Panc1 (cell line): ENCODE measurements at regions not wholly inside any gene's neighbourhood (a gene's known extent, or its start where the extent isn't known, plus 50 kb on each side); places are given as distances from the start of the nearest gene placed in this dataset.

Experiments used
- ATAC-seq: fragments of 200-7000 bp; cut with Tn5 transposase; 2 replicates; pipeline ENCODE4 v1.9.1; 2020; ENCODE audit warnings: mild to moderate bottlenecking, moderate library complexity
- BruUV-seq: library from RNA; stranded (reverse); fragments of 400-500 nt; replicated peaks from 2 replicates; lab custom pipeline; 2021; lab: Mats Ljungman, UMichigan
- CTCF ChIA-PET: fragments of 300-600 bp; sonication (Branson Sonifier 250); formaldehyde crosslinking; loops from one replicate; lab custom pipeline; 2022; ENCODE audit warnings: antibody characterized with exemption; lab: Charles Lee
- POLR2A ChIA-PET: fragments of 300-600 bp; sonication (Branson Sonifier 250); formaldehyde crosslinking; loops from one replicate; lab custom pipeline; 2022; ENCODE audit warnings: antibody characterized with exemption; lab: Charles Lee
- DNase-seq: peaks from one replicate; pipeline ENCODE4 v3.0.0-alpha.2; 2010; ENCODE audit warnings: low read depth, low spot score
- H3K27ac ChIP-seq: 2 replicates; pipeline ENCODE4 v1.5.1; 2011; ENCODE audit warnings: mild to moderate bottlenecking, low read length, inconsistent platforms
- H3K27me3 ChIP-seq: fragments of 200-500 bp; sonication (Bioruptor generic); 2 replicates; pipeline ENCODE4 v1.6.0; 2014; ENCODE audit warnings: low read length, inconsistent platforms; ENCODE audit not compliant: control insufficient read depth, insufficient read depth
- H3K36me3 ChIP-seq: fragments of 200-500 bp; sonication (Bioruptor generic); 2 replicates; pipeline ENCODE4 v1.5.1; 2014; ENCODE audit warnings: inconsistent platforms, mild to moderate bottlenecking, low read length, moderate library complexity; ENCODE audit not compliant: control insufficient read depth, insufficient read depth
- H3K4me1 ChIP-seq: 2 replicates; pipeline ENCODE4 v1.5.1; 2011; ENCODE audit warnings: inconsistent platforms, mild to moderate bottlenecking, low read length, moderate library complexity; ENCODE audit not compliant: control insufficient read depth, insufficient read depth
- H3K4me3 ChIP-seq, 2 experiments: 2 replicates each; pipeline ENCODE4 v1.5.1; 2011 to 2012; ENCODE audit warnings: low read depth in 2 of 2, low read length in 2 of 2, mild to moderate bottlenecking in 2 of 2, inconsistent platforms in 1 of 2, moderate library complexity in 1 of 2
- H3K9me3 ChIP-seq: fragments of 200-500 bp; sonication (Bioruptor generic); 2 replicates; pipeline ENCODE4 v1.5.1; 2014; ENCODE audit warnings: low read depth, mild to moderate bottlenecking, inconsistent platforms, low read length, moderate library complexity; ENCODE audit not compliant: control insufficient read depth, insufficient read depth
- POLR2AphosphoS5 ChIP-seq: IDR thresholded peaks from 2 replicates; pipeline ENCODE4 v1.6.1; 2012; ENCODE audit warnings: mild to moderate bottlenecking, low read depth, low read length, moderate library complexity
- SIN3A ChIP-seq: IDR thresholded peaks from 2 replicates; pipeline ENCODE4 v1.6.1; 2012; ENCODE audit warnings: low read depth, mild to moderate bottlenecking, low read length, moderate library complexity, borderline replicate concordance; ENCODE audit not compliant: insufficient read depth
- TCF7L2 ChIP-seq: IDR thresholded peaks from 2 replicates; pipeline ENCODE4 v1.6.1; 2011; ENCODE audit warnings: mild to moderate bottlenecking, low read depth, low read length, inconsistent platforms
- in situ Hi-C: cut with HindIII; loops from 2 replicates; pipeline ENCODE4 v1.10.0; 2016; ENCODE audit warnings: low sequenced_read_pairs, low pct_unique_long_range_greater_than_20kb
- intact Hi-C: fragments of 100-400 bp; cut with micrococcal nuclease; formaldehyde crosslinking; loops from one replicate; pipeline ENCODE4 v1.10.0; 2022; ENCODE audit not compliant: unreplicated experiment
- TF ChIP-seq, protein P1 (sequence below), 2 experiments: IDR thresholded peaks; 2 replicates each; pipeline ENCODE4 v1.6.1; 2011 to 2012; ENCODE audit warnings: low read depth in 2 of 2, control low read depth in 1 of 2, low read length in 1 of 2, mild to moderate bottlenecking in 1 of 2, moderate library complexity in 1 of 2; ENCODE audit not compliant: insufficient read depth in 1 of 2
- TF ChIP-seq, protein P2 (sequence below): fragments of 450-650 bp; IDR thresholded peaks from 2 replicates; pipeline ENCODE4 v1.5.1; 2017; ENCODE audit warnings: mild to moderate bottlenecking

DNA sequence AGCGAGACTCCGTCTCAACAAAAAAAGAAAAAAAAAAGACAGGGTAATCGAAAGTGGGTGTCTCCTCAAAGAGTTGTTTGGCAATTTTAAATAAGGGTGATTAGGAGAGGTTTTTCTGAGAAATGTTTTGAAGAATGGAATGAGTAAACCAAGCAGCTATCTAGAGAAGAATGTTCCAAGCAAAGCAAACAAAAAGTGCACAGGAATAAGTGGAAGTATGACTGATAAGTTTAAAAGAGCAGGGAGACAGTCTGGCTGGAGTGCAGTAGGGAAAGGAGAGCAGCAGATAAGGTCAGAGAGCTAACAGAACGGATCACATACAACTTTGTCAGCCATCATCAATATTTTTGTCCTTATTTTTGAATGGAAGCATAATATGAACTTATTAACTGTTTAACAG is 853.5 kb downstream of the TUSC7 start:
- no peaks in the 10 kb centered on the region for H3K27me3 ChIP-seq
- in situ Hi-C loops (no loop called here), intact Hi-C loops (no loop called here)
- H3K4me1 ChIP-seq: no peaks in the 10 kb centered on the region
- ChIA-PET POLR2A (no interaction called here), CTCF (interaction anchor here (0.6 kb wide), 1 partner anchor 13 kb away, joined by 3 read pairs; no protein-coding TSS in a partner anchor)
- ATAC-seq (no peak), DNase-seq (no peak)
- no TSS peak for BruUV-seq
- no peaks in the 10 kb centered on the region for H3K9me3 ChIP-seq
- no peak overlapping the region for H3K4me3 ChIP-seq
- no peaks in the 10 kb centered on the region for H3K36me3 ChIP-seq
- TF ChIP-seq, protein P1, sequence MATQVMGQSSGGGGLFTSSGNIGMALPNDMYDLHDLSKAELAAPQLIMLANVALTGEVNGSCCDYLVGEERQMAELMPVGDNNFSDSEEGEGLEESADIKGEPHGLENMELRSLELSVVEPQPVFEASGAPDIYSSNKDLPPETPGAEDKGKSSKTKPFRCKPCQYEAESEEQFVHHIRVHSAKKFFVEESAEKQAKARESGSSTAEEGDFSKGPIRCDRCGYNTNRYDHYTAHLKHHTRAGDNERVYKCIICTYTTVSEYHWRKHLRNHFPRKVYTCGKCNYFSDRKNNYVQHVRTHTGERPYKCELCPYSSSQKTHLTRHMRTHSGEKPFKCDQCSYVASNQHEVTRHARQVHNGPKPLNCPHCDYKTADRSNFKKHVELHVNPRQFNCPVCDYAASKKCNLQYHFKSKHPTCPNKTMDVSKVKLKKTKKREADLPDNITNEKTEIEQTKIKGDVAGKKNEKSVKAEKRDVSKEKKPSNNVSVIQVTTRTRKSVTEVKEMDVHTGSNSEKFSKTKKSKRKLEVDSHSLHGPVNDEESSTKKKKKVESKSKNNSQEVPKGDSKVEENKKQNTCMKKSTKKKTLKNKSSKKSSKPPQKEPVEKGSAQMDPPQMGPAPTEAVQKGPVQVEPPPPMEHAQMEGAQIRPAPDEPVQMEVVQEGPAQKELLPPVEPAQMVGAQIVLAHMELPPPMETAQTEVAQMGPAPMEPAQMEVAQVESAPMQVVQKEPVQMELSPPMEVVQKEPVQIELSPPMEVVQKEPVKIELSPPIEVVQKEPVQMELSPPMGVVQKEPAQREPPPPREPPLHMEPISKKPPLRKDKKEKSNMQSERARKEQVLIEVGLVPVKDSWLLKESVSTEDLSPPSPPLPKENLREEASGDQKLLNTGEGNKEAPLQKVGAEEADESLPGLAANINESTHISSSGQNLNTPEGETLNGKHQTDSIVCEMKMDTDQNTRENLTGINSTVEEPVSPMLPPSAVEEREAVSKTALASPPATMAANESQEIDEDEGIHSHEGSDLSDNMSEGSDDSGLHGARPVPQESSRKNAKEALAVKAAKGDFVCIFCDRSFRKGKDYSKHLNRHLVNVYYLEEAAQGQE (IDR thresholded peaks at IDR 0.05; ENCODE audit: insufficient read depth in 1 of 2, low read depth in 2 of 2, low read length in 1 of 2): no peak
- TF ChIP-seq TCF7L2 (no peak), SIN3A (no peak), POLR2AphosphoS5 (no peak)
- TF ChIP-seq, protein P2, sequence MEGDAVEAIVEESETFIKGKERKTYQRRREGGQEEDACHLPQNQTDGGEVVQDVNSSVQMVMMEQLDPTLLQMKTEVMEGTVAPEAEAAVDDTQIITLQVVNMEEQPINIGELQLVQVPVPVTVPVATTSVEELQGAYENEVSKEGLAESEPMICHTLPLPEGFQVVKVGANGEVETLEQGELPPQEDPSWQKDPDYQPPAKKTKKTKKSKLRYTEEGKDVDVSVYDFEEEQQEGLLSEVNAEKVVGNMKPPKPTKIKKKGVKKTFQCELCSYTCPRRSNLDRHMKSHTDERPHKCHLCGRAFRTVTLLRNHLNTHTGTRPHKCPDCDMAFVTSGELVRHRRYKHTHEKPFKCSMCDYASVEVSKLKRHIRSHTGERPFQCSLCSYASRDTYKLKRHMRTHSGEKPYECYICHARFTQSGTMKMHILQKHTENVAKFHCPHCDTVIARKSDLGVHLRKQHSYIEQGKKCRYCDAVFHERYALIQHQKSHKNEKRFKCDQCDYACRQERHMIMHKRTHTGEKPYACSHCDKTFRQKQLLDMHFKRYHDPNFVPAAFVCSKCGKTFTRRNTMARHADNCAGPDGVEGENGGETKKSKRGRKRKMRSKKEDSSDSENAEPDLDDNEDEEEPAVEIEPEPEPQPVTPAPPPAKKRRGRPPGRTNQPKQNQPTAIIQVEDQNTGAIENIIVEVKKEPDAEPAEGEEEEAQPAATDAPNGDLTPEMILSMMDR: no peak
- no peak overlapping the region for H3K27ac ChIP-seq

DNA sequence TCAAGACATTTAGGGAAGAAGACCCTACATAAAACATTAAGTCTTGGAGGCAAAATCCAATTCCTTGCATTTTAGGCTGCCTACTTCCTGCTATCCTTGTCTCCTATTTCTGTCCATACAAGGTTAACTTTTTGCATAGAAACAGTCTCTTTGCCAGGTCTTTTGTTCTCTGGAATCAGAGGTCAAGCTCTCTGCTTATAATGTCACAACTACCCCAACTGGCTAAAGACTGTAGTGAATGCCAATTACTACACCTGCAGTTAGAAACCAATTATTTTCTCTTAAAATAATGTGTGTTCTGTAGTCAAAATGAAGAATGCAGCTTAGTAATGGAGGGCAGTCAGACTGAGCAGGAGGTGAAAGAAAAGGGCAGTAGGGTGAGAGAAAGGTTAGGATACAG is 856.2 kb downstream of the TUSC7 start:
- ATAC-seq: no peak
- Histone ChIP-seq H3K4me1 (no peaks in the 10 kb centered on the region), H3K9me3 (no peaks in the 10 kb centered on the region), H3K27ac (no peak overlapping the region), H3K4me3 (no peak overlapping the region), H3K27me3 (no peaks in the 10 kb centered on the region), H3K36me3 (no peaks in the 10 kb centered on the region)
- ChIA-PET POLR2A (interaction anchor here (0.6 kb wide), 1 partner anchor 1405 kb away, joined by 7 read pairs; no protein-coding TSS in a partner anchor), CTCF (no interaction called here)
- TF ChIP-seq TCF7L2 (no peak), POLR2AphosphoS5 (no peak)
- intact Hi-C loops: no loop called here
- in situ Hi-C loops: no loop called here
- no peak for DNase-seq
- BruUV-seq: no TSS peak

DNA sequence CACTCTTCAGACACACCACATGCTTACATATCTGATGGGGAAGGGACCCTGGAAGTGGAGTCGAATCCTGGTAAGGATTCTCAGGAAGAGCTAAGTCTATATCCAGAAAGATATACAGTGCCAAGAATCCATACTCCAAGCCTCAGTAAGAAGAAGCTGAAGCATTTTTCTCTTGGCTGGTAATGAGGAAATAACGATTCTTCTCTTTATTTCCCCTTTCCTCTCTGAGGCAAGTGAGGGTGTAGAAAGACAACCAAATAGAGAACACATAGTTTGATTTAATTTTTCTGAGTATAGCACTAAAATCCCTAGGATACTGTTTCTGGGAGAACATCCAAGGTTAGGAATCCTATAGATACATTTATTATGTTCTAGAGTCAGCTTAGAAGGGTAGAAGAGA is 857.3 kb downstream of the TUSC7 start:
- TF ChIP-seq POLR2AphosphoS5 (no peak), TCF7L2 (no peak), SIN3A (no peak)
- TF ChIP-seq, protein P2: no peak
- TF ChIP-seq, protein P1 (IDR thresholded peaks at IDR 0.05; ENCODE audit: insufficient read depth in 1 of 2, low read depth in 2 of 2, low read length in 1 of 2): no peak
- Histone ChIP-seq H3K27me3 (no peaks in the 10 kb centered on the region), H3K4me1 (no peaks in the 10 kb centered on the region), H3K36me3 (no peaks in the 10 kb centered on the region), H3K27ac (no peak overlapping the region), H3K4me3 (no peak overlapping the region), H3K9me3 (no peaks in the 10 kb centered on the region)
- intact Hi-C loops: no loop called here
- BruUV-seq: no TSS peak
- ChIA-PET CTCF (no interaction called here), POLR2A (no interaction called here)
- ATAC-seq (no peak), DNase-seq (no peak)
- in situ Hi-C loops: no loop called here
